Stimulated activated naive CD8-positive, alpha-beta T cell treated with anti-CD3 and anti-CD28 coated beads, Interleukin-15, Interleukin-2, amounts not matched to agents 100 ng/mL and 50 ng/mL, for 24 hours (primary cell): ENCODE measurements at regions not wholly inside any gene's neighbourhood (a gene's known extent, or its start where the extent isn't known, plus 50 kb on each side); places are given as distances from the start of the nearest gene placed in this dataset.

ENCODE experiments used
- H3K27ac Mint-ChIP-seq: one replicate; pipeline ENCODE4 v1.8.0; 2021; ENCODE audit warnings: mild to moderate bottlenecking, mixed read lengths
- H3K27me3 Mint-ChIP-seq: one replicate; pipeline ENCODE4 v1.8.0; 2021; ENCODE audit warnings: mixed read lengths
- H3K36me3 Mint-ChIP-seq: one replicate; pipeline ENCODE4 v1.8.0; 2021; ENCODE audit warnings: low read depth, mixed read lengths
- H3K4me1 Mint-ChIP-seq: one replicate; pipeline ENCODE4 v1.8.0; 2021; ENCODE audit warnings: low read depth, mixed read lengths
- H3K4me3 Mint-ChIP-seq: one replicate; pipeline ENCODE4 v1.8.0; 2021; ENCODE audit warnings: mild to moderate bottlenecking, mixed read lengths
- H3K9me3 Mint-ChIP-seq: one replicate; pipeline ENCODE4 v1.8.0; 2021; ENCODE audit warnings: mixed read lengths

DNA sequence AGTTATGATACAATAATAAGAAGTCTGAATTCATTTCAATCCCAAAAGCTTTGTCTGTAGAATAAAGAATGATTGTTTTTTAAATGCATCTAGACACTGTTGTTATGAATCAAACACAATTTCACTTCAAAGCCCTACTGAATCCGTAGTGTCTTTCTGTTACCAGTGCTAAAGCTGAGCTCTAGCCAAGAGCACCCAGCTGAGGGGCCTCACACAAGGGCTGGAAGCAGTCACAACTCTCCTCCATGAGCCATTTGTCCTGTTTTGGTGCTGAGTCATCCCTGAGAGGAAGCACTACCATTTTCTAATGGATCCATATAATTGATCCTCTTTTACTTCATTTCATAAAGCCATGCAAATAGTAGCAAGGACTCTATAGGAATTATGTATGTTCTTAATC lies 158.2 kb upstream of the ANKRD28 start:
- Mint-ChIP-seq H3K36me3 (no peaks in the 10 kb centered on the region), H3K27me3 (no peaks in the 10 kb centered on the region), H3K4me1 (no peaks in the 10 kb centered on the region), H3K4me3 (no peak overlapping the region), H3K27ac (no peak overlapping the region), H3K9me3 (no peaks in the 10 kb centered on the region)

DNA sequence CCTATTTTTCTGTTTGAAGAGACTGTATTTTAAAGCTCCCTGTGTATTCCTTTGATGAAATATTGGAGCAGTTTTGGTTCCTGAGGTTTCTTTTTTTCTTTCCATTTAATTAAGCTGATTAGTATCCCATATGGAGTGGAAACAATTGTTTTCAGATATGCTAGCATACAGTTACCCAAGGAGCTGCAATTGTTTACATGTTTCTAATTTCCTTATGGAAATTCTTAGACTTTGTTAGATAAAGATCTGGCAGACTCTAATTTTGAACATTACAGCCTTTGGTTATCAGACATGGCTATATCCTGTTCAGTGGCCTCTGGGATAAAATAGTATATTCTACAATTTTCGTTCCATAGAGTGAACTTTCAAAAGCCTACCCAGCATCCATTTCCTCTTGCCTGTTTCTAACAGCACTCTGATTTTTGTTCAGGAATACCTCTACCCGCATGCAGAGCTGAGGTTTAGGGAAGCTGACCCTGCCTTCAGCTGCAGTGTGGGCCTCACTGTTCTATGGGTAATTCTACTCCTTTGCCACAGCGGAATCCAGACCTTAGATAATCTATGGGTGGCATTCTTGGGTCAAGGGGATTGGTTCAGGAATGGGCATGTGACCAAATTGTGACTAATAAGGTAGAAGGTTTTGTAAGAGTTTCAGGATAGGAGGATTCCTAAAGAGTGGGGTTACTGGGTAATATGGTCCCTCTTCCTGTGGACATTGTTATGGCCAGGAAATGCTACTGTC lies 161.1 kb upstream of the ANKRD28 start:
- Mint-ChIP-seq H3K27ac (no peak overlapping the region), H3K9me3 (no peaks in the 10 kb centered on the region), H3K4me1 (no peaks in the 10 kb centered on the region), H3K36me3 (no peaks in the 10 kb centered on the region), H3K4me3 (no peak overlapping the region), H3K27me3 (peaks cover 4% of the 10 kb centered on the region)

DNA sequence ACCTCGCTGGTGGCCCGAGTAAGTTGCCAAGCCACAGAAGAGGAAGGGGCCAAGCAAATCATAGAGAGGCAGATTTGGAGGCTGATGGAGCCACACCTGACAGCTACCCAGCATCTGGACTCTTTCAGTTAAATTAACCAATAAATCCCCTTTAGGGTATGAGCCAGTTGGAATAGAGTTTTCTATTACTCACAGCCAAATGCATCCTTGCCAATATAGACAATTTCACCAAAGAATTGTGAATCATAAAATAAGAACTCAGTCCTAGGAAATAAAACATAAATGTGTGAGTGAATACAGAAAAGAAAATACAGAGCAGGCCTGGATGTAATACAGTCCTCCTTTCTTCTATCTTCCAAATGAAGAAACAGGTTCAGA lies 161.6 kb upstream of the ANKRD28 start:
- Mint-ChIP-seq H3K4me3 (no peak overlapping the region), H3K27ac (no peak overlapping the region), H3K36me3 (no peaks in the 10 kb centered on the region), H3K9me3 (no peaks in the 10 kb centered on the region), H3K27me3 (peaks cover 4% of the 10 kb centered on the region), H3K4me1 (no peaks in the 10 kb centered on the region)

DNA sequence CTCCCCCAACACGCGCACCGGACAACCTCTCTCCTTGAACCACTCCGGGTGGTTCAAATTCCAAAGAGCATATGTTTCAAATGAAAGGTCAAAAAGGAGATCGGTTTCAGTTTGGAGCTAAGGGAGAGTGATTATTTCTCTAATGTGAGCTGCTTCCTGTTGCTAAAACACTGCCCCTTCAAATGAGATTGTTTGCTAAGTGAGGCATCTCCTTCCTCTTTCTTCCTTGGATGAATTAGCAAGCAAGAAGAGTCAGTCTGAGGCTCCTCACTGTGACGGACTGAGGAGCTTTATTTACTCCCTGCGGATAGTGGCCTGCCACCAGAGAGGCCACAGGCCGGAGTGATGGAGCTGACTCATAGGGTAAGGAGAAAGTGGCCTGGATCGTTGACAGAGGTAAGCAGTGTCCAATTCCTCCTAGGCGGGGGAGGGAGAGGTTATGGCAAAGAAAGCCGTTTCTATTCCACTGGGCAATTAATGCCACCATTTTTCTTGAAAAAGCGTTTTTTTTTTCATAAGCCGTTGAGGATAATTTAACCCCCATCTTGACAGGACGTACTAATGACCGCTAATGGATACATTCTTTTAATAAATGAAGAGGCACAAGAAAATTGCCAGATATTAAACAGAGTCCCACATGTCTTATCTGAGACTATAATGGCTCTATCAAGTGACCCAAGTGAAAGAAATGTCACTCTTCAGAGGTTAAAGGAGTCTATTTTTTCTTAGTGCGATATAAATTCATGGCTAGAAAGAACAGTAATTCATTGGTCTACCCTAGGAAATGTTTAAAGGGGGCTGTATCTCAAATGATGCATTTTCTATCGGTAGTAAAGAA lies 167.0 kb upstream of the ANKRD28 start:
- Mint-ChIP-seq H3K9me3 (no peaks in the 10 kb centered on the region), H3K4me3 (no peak overlapping the region), H3K4me1 (no peaks in the 10 kb centered on the region), H3K27ac (no peak overlapping the region), H3K27me3 (peaks cover 4% of the 10 kb centered on the region), H3K36me3 (no peaks in the 10 kb centered on the region)

DNA sequence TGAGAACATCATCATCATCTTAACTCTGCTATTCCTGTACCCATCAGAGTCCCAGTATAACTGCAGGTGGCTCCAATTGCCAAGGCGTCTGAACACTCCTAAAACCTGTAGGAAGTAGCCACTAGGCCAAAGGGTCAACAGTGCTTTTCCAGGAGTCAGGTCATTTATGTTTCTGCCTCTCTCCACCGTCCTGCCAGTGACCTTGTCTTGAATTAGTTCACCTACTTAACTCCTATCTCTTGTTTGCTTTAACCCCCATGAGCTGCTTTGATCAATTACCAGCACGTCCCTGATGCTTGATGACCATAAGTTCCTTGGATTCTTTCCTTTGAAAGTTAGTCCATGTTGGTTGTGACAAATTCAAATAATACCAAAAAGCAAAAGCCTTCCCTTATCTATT lies 169.8 kb upstream of the ANKRD28 start:
- H3K4me1 Mint-ChIP-seq: no peaks in the 10 kb centered on the region
- no peaks in the 10 kb centered on the region for H3K36me3 Mint-ChIP-seq
- no peaks in the 10 kb centered on the region for H3K27me3 Mint-ChIP-seq
- no peak overlapping the region for H3K4me3 Mint-ChIP-seq
- no peaks in the 10 kb centered on the region for H3K9me3 Mint-ChIP-seq
- H3K27ac Mint-ChIP-seq: no peak overlapping the region

DNA sequence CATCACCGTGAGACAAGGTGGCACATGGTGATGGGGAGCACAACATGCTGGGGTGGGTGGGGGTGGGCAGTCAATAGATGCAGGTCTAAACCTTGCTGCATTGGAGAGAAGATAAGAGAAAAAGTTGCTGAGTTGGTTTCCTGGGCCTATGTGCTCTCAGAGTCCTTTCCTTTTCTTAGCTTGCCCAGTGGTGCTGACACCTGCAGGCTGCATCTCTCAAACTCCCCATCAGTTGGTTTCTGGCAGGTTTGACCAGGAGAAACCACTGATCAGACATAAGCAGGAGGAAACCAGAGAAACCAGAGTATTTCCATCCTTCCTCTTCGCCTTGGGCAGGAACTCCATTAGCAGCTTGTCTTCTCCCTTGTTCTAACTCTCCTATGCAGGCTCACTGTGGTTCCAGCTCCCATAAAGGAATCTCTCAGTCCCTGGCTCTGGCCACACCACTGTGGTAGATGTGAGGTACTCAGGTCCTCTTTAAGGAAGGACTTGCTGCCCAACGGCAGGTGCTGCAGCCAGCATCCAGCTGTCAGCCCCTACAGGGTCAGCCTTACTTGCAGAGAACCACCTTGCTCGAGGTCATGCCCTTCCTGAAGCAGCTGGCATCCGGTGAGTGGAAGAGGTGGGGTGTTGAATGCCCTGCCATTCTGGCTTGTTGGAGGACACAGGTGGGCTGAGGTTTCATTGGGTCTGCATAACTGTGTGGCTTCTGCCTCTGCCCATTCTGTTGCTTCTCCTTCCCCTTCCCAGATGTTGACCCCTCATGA lies 172.3 kb upstream of the ANKRD28 start:
- H3K36me3 Mint-ChIP-seq: no peaks in the 10 kb centered on the region
- H3K4me1 Mint-ChIP-seq: no peaks in the 10 kb centered on the region
- no peak overlapping the region for H3K27ac Mint-ChIP-seq
- no peak overlapping the region for H3K4me3 Mint-ChIP-seq
- H3K9me3 Mint-ChIP-seq: no peaks in the 10 kb centered on the region
- H3K27me3 Mint-ChIP-seq: no peaks in the 10 kb centered on the region

DNA sequence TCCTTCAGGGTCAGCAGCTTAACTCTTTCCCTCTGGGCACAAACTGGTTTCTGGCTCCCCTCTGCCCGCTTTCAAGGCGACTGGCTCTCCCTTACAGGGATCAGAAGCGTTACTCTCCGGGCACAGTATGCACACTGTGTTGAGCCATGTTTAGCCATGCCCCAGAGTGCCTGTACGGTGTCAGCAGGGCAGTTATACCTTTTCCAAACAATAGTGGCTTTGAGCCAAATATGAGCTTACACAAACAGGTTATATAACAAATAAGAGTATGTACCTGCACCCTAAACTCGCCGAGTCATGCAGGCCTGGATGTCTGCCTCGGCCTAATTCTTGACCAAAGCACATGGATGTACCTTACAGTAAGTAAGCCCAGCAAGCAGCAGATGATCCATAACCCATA lies 175.6 kb upstream of the ANKRD28 start:
- no peak overlapping the region for H3K27ac Mint-ChIP-seq
- H3K27me3 Mint-ChIP-seq: no peaks in the 10 kb centered on the region
- no peaks in the 10 kb centered on the region for H3K4me1 Mint-ChIP-seq
- H3K36me3 Mint-ChIP-seq: no peaks in the 10 kb centered on the region
- no peaks in the 10 kb centered on the region for H3K9me3 Mint-ChIP-seq
- H3K4me3 Mint-ChIP-seq: no peak overlapping the region

DNA sequence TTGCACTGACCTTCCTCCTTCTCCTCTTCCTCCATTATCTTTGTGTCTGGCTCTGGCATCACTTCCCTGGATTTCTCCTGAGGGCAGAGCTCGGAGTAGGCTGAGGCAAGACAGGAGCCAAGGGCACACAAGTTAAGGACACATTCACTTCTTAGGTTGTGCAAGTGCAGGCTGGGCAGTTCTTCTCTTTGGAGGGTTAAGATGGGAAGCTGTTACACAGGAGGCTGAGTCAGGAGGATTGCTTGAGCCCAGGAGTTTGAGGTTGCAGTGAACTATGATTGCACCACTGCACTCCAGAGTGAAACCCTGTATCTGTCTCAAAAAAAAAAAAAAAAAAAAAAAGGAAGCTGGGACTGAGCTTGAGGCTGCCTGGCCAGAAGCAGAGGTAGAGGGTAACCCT lies 176.2 kb upstream of the ANKRD28 start:
- Mint-ChIP-seq H3K4me3 (no peak overlapping the region), H3K36me3 (no peaks in the 10 kb centered on the region), H3K27me3 (no peaks in the 10 kb centered on the region), H3K4me1 (no peaks in the 10 kb centered on the region), H3K9me3 (no peaks in the 10 kb centered on the region), H3K27ac (no peak overlapping the region)

DNA sequence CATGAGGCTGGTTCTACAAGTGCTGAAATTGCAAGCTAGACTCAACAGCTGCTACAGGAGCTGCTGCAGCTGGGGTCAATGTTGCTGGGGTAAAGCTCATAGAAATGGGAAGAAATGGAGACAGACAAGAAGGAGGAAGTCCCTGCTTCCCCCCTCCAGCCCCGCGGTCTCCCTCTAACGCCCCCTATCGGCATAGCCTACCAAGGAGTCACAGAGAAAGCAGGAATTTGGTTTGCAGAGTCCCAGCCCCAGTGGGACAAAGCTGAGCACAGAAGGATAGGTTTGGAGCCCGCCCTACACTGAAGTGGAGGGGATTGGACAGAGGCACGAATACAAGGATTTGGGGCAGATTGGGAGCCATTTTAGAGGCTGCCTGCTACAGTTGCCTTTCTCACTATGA lies 176.9 kb upstream of the ANKRD28 start:
- Mint-ChIP-seq H3K27ac (no peak overlapping the region), H3K9me3 (no peaks in the 10 kb centered on the region), H3K4me3 (no peak overlapping the region), H3K27me3 (no peaks in the 10 kb centered on the region), H3K36me3 (no peaks in the 10 kb centered on the region), H3K4me1 (no peaks in the 10 kb centered on the region)

DNA sequence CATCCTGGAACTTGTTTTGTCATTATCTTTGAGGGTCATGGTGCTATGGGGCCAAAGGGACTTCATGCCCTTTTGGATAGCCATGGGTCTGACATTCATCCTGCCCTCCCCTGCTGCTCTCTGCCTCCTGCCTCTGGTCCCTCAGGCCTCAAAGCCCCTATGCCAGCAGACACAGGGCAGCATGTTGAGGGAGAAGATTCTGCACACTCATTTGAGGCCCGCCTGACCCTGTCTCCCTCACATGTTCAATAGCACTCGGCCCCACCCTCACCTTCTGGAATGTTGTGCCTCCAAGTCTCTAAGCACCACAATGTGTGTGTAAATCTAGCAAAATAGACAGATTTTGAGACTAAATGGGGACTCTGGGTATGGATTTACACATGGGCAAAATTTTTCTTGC lies 178.7 kb upstream of the ANKRD28 start:
- H3K36me3 Mint-ChIP-seq: no peaks in the 10 kb centered on the region
- no peaks in the 10 kb centered on the region for H3K9me3 Mint-ChIP-seq
- H3K4me3 Mint-ChIP-seq: no peak overlapping the region
- H3K27me3 Mint-ChIP-seq: no peaks in the 10 kb centered on the region
- no peak overlapping the region for H3K27ac Mint-ChIP-seq
- H3K4me1 Mint-ChIP-seq: no peaks in the 10 kb centered on the region

DNA sequence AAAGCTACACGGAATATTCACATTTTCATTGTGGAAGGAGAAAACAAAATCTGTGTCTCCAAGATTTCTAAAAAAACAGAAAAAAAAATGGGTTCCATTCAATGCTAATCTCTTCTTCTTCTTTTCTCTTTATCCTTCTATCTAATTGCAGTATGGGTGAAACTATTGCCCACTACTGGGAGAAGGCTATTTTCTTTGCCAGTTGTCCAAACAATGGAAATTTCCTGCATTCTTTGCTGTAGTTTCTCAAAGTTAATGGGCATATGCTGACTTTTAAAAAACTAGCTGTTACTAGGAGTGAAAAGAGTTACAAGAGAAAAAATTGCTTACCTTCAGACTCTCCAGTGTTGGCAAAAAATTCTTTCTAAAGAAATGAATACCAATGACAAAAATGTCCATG lies 179.3 kb upstream of the ANKRD28 start:
- Mint-ChIP-seq H3K27me3 (no peaks in the 10 kb centered on the region), H3K4me1 (no peaks in the 10 kb centered on the region), H3K4me3 (no peak overlapping the region), H3K36me3 (no peaks in the 10 kb centered on the region), H3K27ac (no peak overlapping the region), H3K9me3 (no peaks in the 10 kb centered on the region)

DNA sequence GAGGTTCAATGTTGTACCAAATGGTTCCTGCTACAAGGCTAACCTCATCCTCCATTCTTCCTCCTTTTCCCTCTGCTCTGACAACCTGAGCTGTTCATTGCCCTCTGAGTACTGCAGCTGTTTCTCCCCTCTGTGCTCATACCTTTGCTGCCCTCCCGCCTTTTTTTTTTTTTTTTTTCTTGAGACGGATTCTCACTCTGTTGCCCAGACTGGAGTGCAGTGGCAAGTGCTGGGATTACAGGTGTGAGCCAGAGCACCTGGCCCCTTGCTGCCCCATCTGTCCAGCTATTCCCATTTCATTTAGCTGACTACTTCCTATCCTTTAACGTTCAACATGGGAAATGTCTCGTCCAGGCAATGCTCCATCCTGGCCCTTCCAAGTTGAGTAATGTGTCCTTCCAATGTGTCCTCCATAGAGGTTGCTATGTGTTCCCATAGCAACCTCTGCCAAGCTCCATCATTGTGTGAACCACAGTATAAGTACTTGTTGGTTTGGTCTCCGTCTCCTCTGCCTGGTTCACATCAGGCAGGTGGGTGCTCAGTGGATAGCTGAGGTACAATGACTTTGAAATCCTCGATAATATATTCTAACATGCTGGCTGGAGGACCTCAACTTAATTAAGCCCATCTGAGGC lies 179.9 kb upstream of the ANKRD28 start:
- H3K9me3 Mint-ChIP-seq: no peaks in the 10 kb centered on the region
- no peaks in the 10 kb centered on the region for H3K27me3 Mint-ChIP-seq
- no peaks in the 10 kb centered on the region for H3K36me3 Mint-ChIP-seq
- H3K27ac Mint-ChIP-seq: no peak overlapping the region
- H3K4me1 Mint-ChIP-seq: no peaks in the 10 kb centered on the region
- H3K4me3 Mint-ChIP-seq: no peak overlapping the region

DNA sequence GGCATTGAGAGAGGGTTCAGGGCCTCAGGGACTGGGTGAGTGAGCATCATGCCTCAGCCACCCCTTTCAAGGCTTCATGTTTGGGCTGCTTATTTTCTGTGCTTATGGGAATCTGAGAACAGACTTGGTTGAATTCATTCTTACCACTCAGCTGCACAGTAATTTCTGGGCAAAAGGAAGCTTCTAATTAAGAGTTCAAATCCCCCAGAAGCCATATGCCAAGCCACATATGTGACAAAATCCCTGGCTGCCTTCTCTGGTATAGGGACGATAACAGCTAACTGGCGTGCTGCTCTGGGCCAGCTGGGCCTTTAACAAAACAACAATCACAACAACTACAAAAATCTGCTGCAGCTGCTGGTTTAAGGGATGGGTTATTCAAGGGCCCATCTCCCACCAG lies 181.0 kb upstream of the ANKRD28 start:
- Mint-ChIP-seq H3K9me3 (no peaks in the 10 kb centered on the region), H3K4me1 (no peaks in the 10 kb centered on the region), H3K4me3 (no peak overlapping the region), H3K36me3 (no peaks in the 10 kb centered on the region), H3K27ac (no peak overlapping the region), H3K27me3 (no peaks in the 10 kb centered on the region)

DNA sequence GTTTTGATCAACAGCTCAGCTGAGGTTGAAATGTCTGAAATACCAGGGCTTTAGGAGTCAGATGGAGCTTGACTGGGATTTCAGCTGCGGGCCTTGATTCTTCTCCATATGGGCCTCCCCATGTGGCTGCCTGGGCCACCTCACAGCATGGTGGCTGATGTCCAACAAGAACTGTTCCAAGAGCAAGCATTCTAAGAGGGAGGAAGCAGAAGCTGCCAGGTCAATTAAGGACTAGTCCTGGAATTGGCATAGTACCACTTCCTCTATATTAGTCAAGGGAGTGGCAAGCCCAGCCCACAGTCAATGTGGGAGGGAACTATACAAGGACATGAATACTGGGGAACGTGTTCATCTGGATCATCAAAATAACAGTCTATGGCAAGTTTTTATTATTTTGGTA lies 181.7 kb upstream of the ANKRD28 start:
- H3K36me3 Mint-ChIP-seq: no peaks in the 10 kb centered on the region
- H3K4me3 Mint-ChIP-seq: no peak overlapping the region
- H3K27me3 Mint-ChIP-seq: no peaks in the 10 kb centered on the region
- no peaks in the 10 kb centered on the region for H3K4me1 Mint-ChIP-seq
- no peak overlapping the region for H3K27ac Mint-ChIP-seq
- no peaks in the 10 kb centered on the region for H3K9me3 Mint-ChIP-seq

DNA sequence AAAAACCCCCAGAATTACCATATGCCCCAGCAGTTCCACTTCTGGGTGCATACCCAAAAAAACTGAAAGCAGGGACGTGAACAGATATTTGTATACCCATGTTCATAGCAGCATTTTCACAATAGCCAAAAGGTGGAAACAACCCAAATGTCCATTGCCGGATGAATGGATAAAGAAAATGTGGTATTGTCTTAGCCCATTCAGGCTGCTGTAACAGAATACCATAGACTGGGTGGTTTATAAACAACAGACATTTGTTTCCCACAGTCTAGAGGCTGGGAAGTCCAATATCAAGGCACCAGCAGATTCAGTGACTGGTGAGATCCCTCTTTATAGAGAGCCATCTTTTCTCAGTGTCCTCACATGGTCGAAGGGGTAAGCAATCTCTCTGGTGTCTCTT lies 182.1 kb upstream of the ANKRD28 start:
- H3K27me3 Mint-ChIP-seq: no peaks in the 10 kb centered on the region
- no peaks in the 10 kb centered on the region for H3K9me3 Mint-ChIP-seq
- H3K4me1 Mint-ChIP-seq: no peaks in the 10 kb centered on the region
- no peak overlapping the region for H3K4me3 Mint-ChIP-seq
- H3K36me3 Mint-ChIP-seq: no peaks in the 10 kb centered on the region
- no peak overlapping the region for H3K27ac Mint-ChIP-seq
